Hepatocyte (in vitro differentiated cells): ENCODE measurements at regions not wholly inside any gene's neighbourhood (a gene's known extent, or its start where the extent isn't known, plus 50 kb on each side); places are given as distances from the start of the nearest gene placed in this dataset.
A peak's percentile ranks its signal among the peaks of the same experiment; 100 is the strongest.

Source experiments
- DNase-seq: peaks from one replicate; pipeline ENCODE4 v3.0.0-alpha.2; 2016; ENCODE audit warnings: low spot score
- H2AFZ ChIP-seq: fragments of 200-600 bp; sonication (generic); 2 replicates; pipeline ENCODE4 v1.6.0; 2016; ENCODE audit warnings: antibody characterized with exemption, mild to moderate bottlenecking
- H3K27ac ChIP-seq: fragments of 200-600 bp; sonication (generic); 2 replicates; pipeline ENCODE4 v1.5.1; 2016; ENCODE audit warnings: mild to moderate bottlenecking
- H3K27me3 ChIP-seq: fragments of 200-600 bp; sonication (generic); 2 replicates; pipeline ENCODE4 v1.6.1; 2016
- H3K36me3 ChIP-seq: fragments of 200-600 bp; sonication (generic); replicated peaks from 2 replicates; pipeline ENCODE4 v1.5.1; 2016; ENCODE audit warnings: low read depth; ENCODE audit not compliant: insufficient read depth
- H3K4me1 ChIP-seq: fragments of 200-600 bp; sonication (generic); 2 replicates; pipeline ENCODE4 v1.5.1; 2016; ENCODE audit warnings: mild to moderate bottlenecking, moderate library complexity; ENCODE audit not compliant: insufficient read depth
- H3K4me2 ChIP-seq: fragments of 200-600 bp; sonication (generic); 2 replicates; pipeline ENCODE4 v1.6.0; 2016
- H3K4me3 ChIP-seq: fragments of 200-600 bp; sonication (generic); 2 replicates; pipeline ENCODE4 v1.5.1; 2016; ENCODE audit warnings: mild to moderate bottlenecking
- H3K79me2 ChIP-seq: fragments of 200-600 bp; sonication (generic); 2 replicates; pipeline ENCODE4 v1.6.0; 2017; ENCODE audit warnings: mild to moderate bottlenecking
- H3K9me2 ChIP-seq: fragments of 200-600 bp; sonication (generic); replicated peaks from 2 replicates; pipeline ENCODE4 v1.6.0; 2017; ENCODE audit warnings: mild to moderate bottlenecking; ENCODE audit not compliant: insufficient read depth
- H3K9me3 ChIP-seq: fragments of 200-600 bp; sonication (generic); 2 replicates; pipeline ENCODE4 v1.5.1; 2016; ENCODE audit warnings: low read depth, mild to moderate bottlenecking
- H4K20me1 ChIP-seq: fragments of 200-600 bp; sonication (generic); 2 replicates; pipeline ENCODE4 v1.6.0; 2016; ENCODE audit warnings: mild to moderate bottlenecking; ENCODE audit not compliant: insufficient read depth, poor library complexity, severe bottlenecking
- CTCF ChIP-seq: fragments of 200-600 bp; sonication (generic); IDR thresholded peaks from 2 replicates; pipeline ENCODE4 v1.5.1; 2016; ENCODE audit warnings: antibody characterized with exemption, mild to moderate bottlenecking; ENCODE audit not compliant: poor library complexity
- EZH2 ChIP-seq: fragments of 200-600 bp; sonication (generic); IDR thresholded peaks from 2 replicates; pipeline ENCODE4 v1.6.1; 2016; ENCODE audit warnings: antibody characterized with exemption, mild to moderate bottlenecking, borderline replicate concordance
- EZH2phosphoT487 ChIP-seq: fragments of 200-600 bp; sonication (generic); IDR thresholded peaks from one replicate; pipeline ENCODE4 v1.6.1; 2018; ENCODE audit warnings: antibody characterized with exemption, mild to moderate bottlenecking, low read depth, moderate library complexity; ENCODE audit not compliant: unreplicated experiment, severe bottlenecking
- WGBS: methylation state at CpG from one replicate; pipeline ENCODE4 v1.1.6; 2016; ENCODE audit warnings: low lambda C conversion rate; ENCODE audit errors: missing lambda C conversion rate; 5-methylcytosine and 5-hydroxymethylcytosine counted together

GRCh38 chrX:14220386-14220944 is 190.8 kb upstream of the GEMIN8 start:
- Histone ChIP-seq H2AFZ (no peak overlapping the region), H3K9me2 (no peaks in the 10 kb centered on the region), H3K4me3 (no peak overlapping the region), H3K4me2 (no peak overlapping the region), H3K9me3 (no peaks in the 10 kb centered on the region), H3K79me2 (no peaks in the 10 kb centered on the region), H4K20me1 (no peaks in the 10 kb centered on the region), H3K27me3 (no peaks in the 10 kb centered on the region), H3K27ac (no peak overlapping the region), H3K36me3 (no peaks in the 10 kb centered on the region), H3K4me1 (no peaks in the 10 kb centered on the region)
- TF ChIP-seq CTCF (no peak), EZH2 (no peak), EZH2phosphoT487 (no peak)
- 58% methylated on average over 4 of the region's 4 CpGs for WGBS
- no peak for DNase-seq

GRCh38 chrX:14209034-14209433 is 179.3 kb upstream of the GEMIN8 start:
- H3K9me2 ChIP-seq: no peaks in the 10 kb centered on the region
- no peaks in the 10 kb centered on the region for H3K27me3 ChIP-seq
- no peaks in the 10 kb centered on the region for H4K20me1 ChIP-seq
- H3K79me2 ChIP-seq: no peaks in the 10 kb centered on the region
- no peak overlapping the region for H3K4me2 ChIP-seq
- H2AFZ ChIP-seq: no peak overlapping the region
- WGBS: 24% methylated on average over 3 of the region's 3 CpGs
- TF ChIP-seq CTCF (no peak), EZH2 (no peak)
- no peak for DNase-seq
- no peaks in the 10 kb centered on the region for H3K4me1 ChIP-seq
- no peaks in the 10 kb centered on the region for H3K9me3 ChIP-seq
- no peaks in the 10 kb centered on the region for H3K36me3 ChIP-seq
- H3K4me3 ChIP-seq: no peak overlapping the region
- peak overlapping the region; percentile 51 for H3K27ac ChIP-seq

- WGBS: 83% methylated on average over 1 of the region's 1 CpG
- no peaks in the 10 kb centered on the region for H3K36me3 ChIP-seq
- no peak overlapping the region for H3K4me2 ChIP-seq
- H3K9me2 ChIP-seq: no peaks in the 10 kb centered on the region
- H2AFZ ChIP-seq: no peak overlapping the region
- H3K27ac ChIP-seq: no peak overlapping the region
- no peak overlapping the region for H3K4me3 ChIP-seq
- H3K79me2 ChIP-seq: no peaks in the 10 kb centered on the region
- H3K4me1 ChIP-seq: no peaks in the 10 kb centered on the region
- no peaks in the 10 kb centered on the region for H3K9me3 ChIP-seq
- no peak for DNase-seq
- H4K20me1 ChIP-seq: no peaks in the 10 kb centered on the region
- no peaks in the 10 kb centered on the region for H3K27me3 ChIP-seq
- TF ChIP-seq CTCF: no peak
- no peak for TF ChIP-seq EZH2phosphoT487
- TF ChIP-seq EZH2: no peak
These were observed 165.0 kb upstream of the GEMIN8 start for GRCh38 chrX:14194711-14195110.

GRCh38 chrX:14193547-14193946 is 163.9 kb upstream of the GEMIN8 start:
- no peaks in the 10 kb centered on the region for H4K20me1 ChIP-seq
- TF ChIP-seq EZH2phosphoT487 (no peak), CTCF (no peak)
- 85% methylated on average over 1 of the region's 1 CpG for WGBS

More at GRCh38 chrX:14193547-14193946, 163.9 kb upstream of the GEMIN8 start:
- Histone ChIP-seq H3K4me2 (no peak overlapping the region), H3K4me3 (no peak overlapping the region), H3K4me1 (no peaks in the 10 kb centered on the region), H3K27me3 (no peaks in the 10 kb centered on the region), H2AFZ (no peak overlapping the region), H3K27ac (no peak overlapping the region), H3K36me3 (no peaks in the 10 kb centered on the region), H3K9me2 (no peaks in the 10 kb centered on the region), H3K9me3 (no peaks in the 10 kb centered on the region), H3K79me2 (no peaks in the 10 kb centered on the region)
- no peak for DNase-seq
